ENCODE measurements at regions not wholly inside any gene's neighbourhood (a gene's known extent, or its start where the extent isn't known, plus 50 kb on each side); places are given as distances from the start of the nearest gene placed in this dataset.

DNA sequence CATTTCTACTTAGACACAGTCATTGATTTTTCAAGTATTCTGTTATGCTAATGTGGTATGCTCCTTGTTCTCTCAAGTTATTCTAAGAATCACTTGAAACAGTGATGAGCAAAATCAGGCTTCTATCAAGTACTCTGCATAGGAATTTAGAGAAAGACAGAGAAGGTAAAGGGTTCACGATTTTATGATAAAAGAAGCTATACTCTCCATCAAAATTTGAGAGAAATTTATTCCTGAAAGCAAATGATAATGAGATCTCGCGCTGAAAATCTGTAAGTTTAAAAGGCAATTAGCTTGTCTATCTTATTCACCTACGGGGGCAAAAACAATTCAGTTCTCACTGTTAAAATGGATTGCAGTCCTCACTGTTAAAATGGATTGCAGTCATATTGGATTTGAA is 1404.3 kb upstream of the FLRT2 start (continued):
- TF ChIP-seq NR3C1 (IDR thresholded peaks at IDR 0.05) (no peak), SMC3 (IDR thresholded peaks at IDR 0.05) (no peak), RCOR1 (IDR thresholded peaks at IDR 0.05; ENCODE audit: low read depth, low read length) (no peak), PHF8 (IDR thresholded peaks at IDR 0.05; ENCODE audit: borderline replicate concordance, low read depth) (no peak), HEYL (CRISPR knock-in tag; IDR thresholded peaks at IDR 0.05) (no peak), NPAS2 (CRISPR knock-in tag; IDR thresholded peaks at IDR 0.05; ENCODE audit: borderline replicate concordance) (no peak), ZSCAN20 (CRISPR knock-in tag; IDR thresholded peaks at IDR 0.05) (no peak), NFE2L2 (conservative IDR thresholded peaks at IDR 0.05; ENCODE audit: low read length) (no peak)
- TF ChIP-seq, protein P1, sequence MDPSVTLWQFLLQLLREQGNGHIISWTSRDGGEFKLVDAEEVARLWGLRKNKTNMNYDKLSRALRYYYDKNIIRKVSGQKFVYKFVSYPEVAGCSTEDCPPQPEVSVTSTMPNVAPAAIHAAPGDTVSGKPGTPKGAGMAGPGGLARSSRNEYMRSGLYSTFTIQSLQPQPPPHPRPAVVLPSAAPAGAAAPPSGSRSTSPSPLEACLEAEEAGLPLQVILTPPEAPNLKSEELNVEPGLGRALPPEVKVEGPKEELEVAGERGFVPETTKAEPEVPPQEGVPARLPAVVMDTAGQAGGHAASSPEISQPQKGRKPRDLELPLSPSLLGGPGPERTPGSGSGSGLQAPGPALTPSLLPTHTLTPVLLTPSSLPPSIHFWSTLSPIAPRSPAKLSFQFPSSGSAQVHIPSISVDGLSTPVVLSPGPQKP (IDR thresholded peaks at IDR 0.05; ENCODE audit: low read depth, low read length), result no peak

DNA sequence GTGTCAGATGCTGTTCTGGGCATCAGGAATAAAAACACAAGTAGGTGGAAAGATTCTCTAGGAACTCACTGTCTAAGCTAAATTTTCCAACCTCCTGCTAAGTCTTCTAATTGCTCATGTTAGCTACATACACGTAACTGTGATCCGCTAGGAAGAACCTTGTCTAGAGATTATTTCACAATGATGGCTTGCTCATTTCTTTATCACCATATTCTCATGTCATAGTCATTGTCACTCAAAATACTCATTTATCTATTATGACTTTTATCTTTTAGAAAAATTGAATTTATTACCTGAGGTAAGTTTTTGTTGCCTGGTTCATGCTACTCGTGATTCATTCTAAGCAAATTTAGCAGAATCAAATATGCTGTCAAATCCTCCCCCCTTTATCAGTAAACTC is 1402.4 kb upstream of the FLRT2 start:
- ChIA-PET POLR2A (no interaction called here), CTCF (no interaction called here)
- Histone ChIP-seq H3K27ac (no peak overlapping the region), H3K4me2 (no peak overlapping the region), H3K9me3 (no peaks in the 10 kb centered on the region), H3K4me3 (no peak overlapping the region), H3K4me1 (no peaks in the 10 kb centered on the region)
- DNase-seq (ENCODE audit: low read depth in 1 of 2, low spot score in 1 of 2) (no peak), ATAC-seq (no peak), FAIRE-seq (no peak)
- TF ChIP-seq CEBPB (IDR thresholded peaks at IDR 0.05), result no peak
- no peak for TF ChIP-seq HOXB13 (CRISPR knock-in tag; IDR thresholded peaks at IDR 0.05; ENCODE audit: low read depth)
- 38% methylated on average over 3 of the region's 3 CpGs for WGBS (ENCODE audit: missing lambda C conversion rate)

- H3K9me3 ChIP-seq, result no peaks in the 10 kb centered on the region
- H3K27ac ChIP-seq, result no peak overlapping the region
- TF ChIP-seq HOXA7 (CRISPR knock-in tag; IDR thresholded peaks at IDR 0.05) (no peak), POLR2AphosphoS2 (conservative IDR thresholded peaks at IDR 0.05; ENCODE audit: low read length) (no peak), SREBF2 (IDR thresholded peaks at IDR 0.05) (no peak)
- TF ChIP-seq, protein P1 (IDR thresholded peaks at IDR 0.05; ENCODE audit: low read depth, low read length), result no peak
- no peak overlapping the region for H3K4me2 ChIP-seq
- no peak for FAIRE-seq
- ATAC-seq, result no peak
- H3K4me1 ChIP-seq, result no peaks in the 10 kb centered on the region
- H3K4me3 ChIP-seq, result no peak overlapping the region
- WGBS (ENCODE audit: missing lambda C conversion rate), result 5% methylated on average over 3 of the region's 3 CpGs
- CTCF ChIA-PET, result no interaction called here
- no peak for DNase-seq (ENCODE audit: low read depth in 1 of 2, low spot score in 1 of 2)
- POLR2A ChIA-PET, result no interaction called here
These were observed 1401.9 kb upstream of the FLRT2 start for GRCh38 chr14:84128050-84128449.

GRCh38 chr14:84129007-84129406 is 1400.9 kb upstream of the FLRT2 start:
- ATAC-seq (no peak), FAIRE-seq (no peak), DNase-seq (ENCODE audit: low read depth in 1 of 2, low spot score in 1 of 2) (no peak)
- ChIA-PET CTCF (no interaction called here), POLR2A (no interaction called here)
- no peaks in the 10 kb centered on the region for H3K4me1 ChIP-seq
- WGBS (ENCODE audit: missing lambda C conversion rate), result 10% methylated on average over 5 of the region's 5 CpGs
- no peak overlapping the region for H3K4me3 ChIP-seq
- H3K9me3 ChIP-seq, result no peaks in the 10 kb centered on the region
- no peak overlapping the region for H3K4me2 ChIP-seq
- H3K27ac ChIP-seq, result no peak overlapping the region
- TF ChIP-seq MAFK (IDR thresholded peaks at IDR 0.05; ENCODE audit: partially characterized antibody) (no peak), EHF (CRISPR knock-in tag; IDR thresholded peaks at IDR 0.05) (no peak), RCOR1 (IDR thresholded peaks at IDR 0.05; ENCODE audit: low read depth, low read length) (no peak), RARB (CRISPR knock-in tag; IDR thresholded peaks at IDR 0.05) (no peak), JUNB (IDR thresholded peaks at IDR 0.05) (no peak), TFCP2L1 (CRISPR knock-in tag; IDR thresholded peaks at IDR 0.05) (no peak), MAZ (IDR thresholded peaks at IDR 0.05; ENCODE audit: borderline replicate concordance, low read depth, low read length) (no peak), TP53 (CRISPR knock-in tag; IDR thresholded peaks at IDR 0.05) (no peak), RAD21 (conservative IDR thresholded peaks at IDR 0.05 in 1 of 2, IDR thresholded peaks at IDR 0.05 in 1 of 2) (no peak), BHLHE40 (IDR thresholded peaks at IDR 0.05; ENCODE audit: low read depth, low read length) (no peak), REST (IDR thresholded peaks at IDR 0.05) (no peak), POLR2A (IDR thresholded peaks at IDR 0.05; ENCODE audit: low read length) (no peak), KDM1A (IDR thresholded peaks at IDR 0.05; ENCODE audit: low read depth) (no peak), GATA3 (IDR thresholded peaks at IDR 0.05; ENCODE audit: borderline replicate concordance) (no peak), PBX3 (IDR thresholded peaks at IDR 0.05) (no peak)
- TF ChIP-seq, protein P1 (IDR thresholded peaks at IDR 0.05; ENCODE audit: low read depth, low read length), result no peak
